HFFc6 (cell line): ENCODE measurements at regions not wholly inside any gene's neighbourhood (a gene's known extent, or its start where the extent isn't known, plus 50 kb on each side); places are given as distances from the start of the nearest gene placed in this dataset.
A peak's percentile ranks its signal among the peaks of the same experiment; 100 is the strongest.

ENCODE experiments used
- DNase-seq: peaks from one replicate; pipeline ENCODE4 v3.0.0-alpha.2; 2018
- H3K27ac Mint-ChIP-seq: 2 replicates; pipeline ENCODE4 v1.8.0; 2020; ENCODE audit warnings: mild to moderate bottlenecking, mixed read lengths
- H3K27me3 Mint-ChIP-seq: 2 replicates; pipeline ENCODE4 v1.8.0; 2021; ENCODE audit warnings: mild to moderate bottlenecking, moderate library complexity, mixed read lengths; ENCODE audit not compliant: insufficient read depth
- H3K36me3 Mint-ChIP-seq: 2 replicates; pipeline ENCODE4 v1.8.0; 2021; ENCODE audit warnings: low read depth, mixed read lengths
- H3K4me1 Mint-ChIP-seq: 2 replicates; pipeline ENCODE4 v1.8.0; 2020; ENCODE audit warnings: low read depth, mixed read lengths
- H3K4me3 Mint-ChIP-seq: 2 replicates; pipeline ENCODE4 v1.8.0; 2020; ENCODE audit warnings: mild to moderate bottlenecking, moderate library complexity, mixed read lengths
- H3K9me3 Mint-ChIP-seq: 2 replicates; pipeline ENCODE4 v1.8.0; 2020; ENCODE audit warnings: mild to moderate bottlenecking, mixed read lengths
- CTCF ChIP-seq: fragments of 200-600 bp; sonication (generic); IDR thresholded peaks from 2 replicates; pipeline ENCODE4 v1.5.0; 2021; ENCODE audit warnings: antibody characterized with exemption, mild to moderate bottlenecking

- Mint-ChIP-seq H3K27ac (peak overlapping the region; percentile 66), H3K27me3 (peaks cover 4% of the 10 kb centered on the region), H3K36me3 (peaks cover under 1% of the 10 kb centered on the region; the same call in 1 of the 2 replicates), H3K4me1 (peaks cover 19% of the 10 kb centered on the region), H3K9me3 (no peaks in the 10 kb centered on the region; the same call in 1 of the 2 replicates), H3K4me3 (peak overlapping the region; percentile 87)
- TF ChIP-seq CTCF, result no peak
- no peak for DNase-seq
Observed at GRCh38 chr6:27092316-27092692, 155.2 kb upstream of the PRSS16 start.

- Mint-ChIP-seq H3K4me1 (peaks cover 23% of the 10 kb centered on the region), H3K4me3 (0 out of 2 replicates have a peak overlapping the region, but pooled peaks have one; percentile 89), H3K27ac (no peak overlapping the region), H3K9me3 (no peaks in the 10 kb centered on the region; the same call in 1 of the 2 replicates), H3K27me3 (peaks cover 6% of the 10 kb centered on the region), H3K36me3 (peaks cover 4% of the 10 kb centered on the region; the same call in 1 of the 2 replicates)
- no peak for TF ChIP-seq CTCF
- no peak for DNase-seq
Observed at GRCh38 chr6:27095914-27096313, 151.6 kb upstream of the PRSS16 start.

GRCh38 chr6:27096834-27097511, 150.5 kb upstream of the PRSS16 start:
- peak; percentile 90 for DNase-seq
- TF ChIP-seq CTCF, result no peak
- Mint-ChIP-seq H3K4me3 (peak overlapping the region; percentile 89), H3K4me1 (peaks cover 21% of the 10 kb centered on the region), H3K36me3 (peaks cover 4% of the 10 kb centered on the region; the same call in 1 of the 2 replicates), H3K27ac (peak overlapping the region; percentile 77), H3K27me3 (peaks cover 6% of the 10 kb centered on the region), H3K9me3 (no peaks in the 10 kb centered on the region; the same call in 1 of the 2 replicates)

- no peak overlapping the region for H3K4me3 Mint-ChIP-seq
- H3K27ac Mint-ChIP-seq, result no peak overlapping the region
- no peak for TF ChIP-seq CTCF
- H3K9me3 Mint-ChIP-seq, result no peaks in the 10 kb centered on the region; the same call in 1 of the 2 replicates
- DNase-seq, result no peak
- H3K27me3 Mint-ChIP-seq, result peaks cover 6% of the 10 kb centered on the region
- peaks cover 14% of the 10 kb centered on the region for H3K4me1 Mint-ChIP-seq
- peaks cover 4% of the 10 kb centered on the region; the same call in 1 of the 2 replicates for H3K36me3 Mint-ChIP-seq
Observed at GRCh38 chr6:27098956-27099355, 148.5 kb upstream of the PRSS16 start.

- TF ChIP-seq CTCF, result no peak
- H3K27me3 Mint-ChIP-seq, result peaks cover 6% of the 10 kb centered on the region
- peaks cover 4% of the 10 kb centered on the region; the same call in 1 of the 2 replicates for H3K36me3 Mint-ChIP-seq
- no peak for DNase-seq
- H3K27ac Mint-ChIP-seq, result no peak overlapping the region
- H3K4me1 Mint-ChIP-seq, result peaks cover 14% of the 10 kb centered on the region
- H3K4me3 Mint-ChIP-seq, result no peak overlapping the region
- no peaks in the 10 kb centered on the region; the same call in 1 of the 2 replicates for H3K9me3 Mint-ChIP-seq
Observed at GRCh38 chr6:27100921-27101320, 146.6 kb upstream of the PRSS16 start.
